OCI-LY7 (cell line): ENCODE measurements at regions not wholly inside any gene's neighbourhood (a gene's known extent, or its start where the extent isn't known, plus 50 kb on each side); places are given as distances from the start of the nearest gene placed in this dataset.

Experiments used
- BruUV-seq: library from RNA; stranded (reverse); fragments of 400-500 nt; replicated peaks from 2 replicates; lab custom pipeline; 2021; lab: Mats Ljungman, UMichigan
- CTCF ChIA-PET: fragments of 300-600 bp; sonication (Branson Sonifier 250); formaldehyde crosslinking; loops from one replicate; lab custom pipeline; 2022; ENCODE audit warnings: antibody characterized with exemption; ENCODE audit not compliant: unreplicated experiment; lab: Charles Lee
- POLR2A ChIA-PET: fragments of 300-600 bp; sonication (Branson Sonifier 250); formaldehyde crosslinking; loops from one replicate; lab custom pipeline; 2022; ENCODE audit warnings: antibody characterized with exemption; lab: Charles Lee
- DNase-seq: peaks from one replicate; pipeline ENCODE4 v3.0.0-alpha.2; 2015; ENCODE audit warnings: low spot score
- H2AFZ ChIP-seq: fragments of 200-600 bp; sonication (generic), shearing (Covaris generic); 2 replicates; pipeline ENCODE4 v1.6.1; 2014; ENCODE audit warnings: mild to moderate bottlenecking, antibody characterized with exemption, low read length, moderate library complexity
- H3K27ac ChIP-seq: fragments of 200-600 bp; sonication (generic); 2 replicates; pipeline ENCODE4 v1.5.1; 2014; ENCODE audit warnings: mixed run types, low read depth, mild to moderate bottlenecking, moderate library complexity, low read length, inconsistent platforms; ENCODE audit not compliant: poor library complexity, severe bottlenecking
- H3K36me3 ChIP-seq: fragments of 200-600 bp; sonication (generic); 2 replicates; pipeline ENCODE4 v1.6.1; 2014; ENCODE audit warnings: mild to moderate bottlenecking, antibody characterized with exemption, low read length, moderate library complexity, mixed read lengths; ENCODE audit not compliant: insufficient read depth
- H3K4me1 ChIP-seq: fragments of 200-600 bp; sonication (generic); 2 replicates; pipeline ENCODE4 v1.5.1; 2014; ENCODE audit warnings: mild to moderate bottlenecking, low read length; ENCODE audit not compliant: insufficient read depth, poor library complexity, severe bottlenecking
- H3K4me2 ChIP-seq: fragments of 200-600 bp; sonication (generic); 2 replicates; pipeline ENCODE4 v1.6.1; 2014; ENCODE audit warnings: mild to moderate bottlenecking, low read length
- H3K4me3 ChIP-seq: fragments of 200-600 bp; sonication (generic); 2 replicates; pipeline ENCODE4 v1.5.1; 2014; ENCODE audit warnings: mild to moderate bottlenecking, low read depth, low read length; ENCODE audit not compliant: poor library complexity, severe bottlenecking
- H3K79me2 ChIP-seq: fragments of 200-600 bp; sonication (generic); 2 replicates; pipeline ENCODE4 v1.6.1; 2016; ENCODE audit warnings: low read depth, mild to moderate bottlenecking, low read length, moderate library complexity, mixed read lengths; ENCODE audit not compliant: insufficient read depth
- H3K9me2 ChIP-seq: fragments of 200-600 bp; sonication (generic); 2 replicates; pipeline ENCODE4 v1.6.1; 2016; ENCODE audit warnings: mild to moderate bottlenecking, low read length, mixed read lengths; ENCODE audit not compliant: insufficient read depth
- H3K9me3 ChIP-seq: fragments of 200-600 bp; sonication (generic); 2 replicates; pipeline ENCODE4 v1.6.1; 2014; ENCODE audit warnings: mild to moderate bottlenecking, mixed run types, low read length, mixed read lengths
- H4K20me1 ChIP-seq: fragments of 200-600 bp; sonication (generic); 2 replicates; pipeline ENCODE4 v1.6.1; 2014; ENCODE audit warnings: mild to moderate bottlenecking, antibody characterized with exemption, low read length, moderate library complexity, mixed read lengths; ENCODE audit not compliant: insufficient read depth
- CTCF ChIP-seq: fragments of 200-600 bp; sonication (generic); conservative IDR thresholded peaks from 2 replicates; pipeline ENCODE4 v1.5.1; 2014; ENCODE audit warnings: mild to moderate bottlenecking, antibody characterized with exemption, low read length, moderate library complexity, mixed read lengths
- EZH2phosphoT487 ChIP-seq: fragments of 200-600 bp; sonication (generic); IDR thresholded peaks from 2 replicates; pipeline ENCODE4 v1.6.1; 2018; ENCODE audit warnings: low read depth, borderline replicate concordance, mild to moderate bottlenecking, mixed run types, antibody characterized with exemption, low read length, moderate library complexity, mixed read lengths
- intact Hi-C: fragments of 100-400 bp; cut with micrococcal nuclease; formaldehyde crosslinking; loops from one replicate; pipeline ENCODE4 v1.10.0; 2022; ENCODE audit not compliant: unreplicated experiment

- DNase-seq = no peak
- intact Hi-C loops = no loop called here
- no peaks in the 10 kb centered on the region for H4K20me1 ChIP-seq
- no peak overlapping the region for H2AFZ ChIP-seq
- no peak overlapping the region for H3K27ac ChIP-seq
- POLR2A ChIA-PET = no interaction called here
- no peaks in the 10 kb centered on the region for H3K4me1 ChIP-seq
- no TSS peak for BruUV-seq
- no peak overlapping the region for H3K4me2 ChIP-seq
- H3K4me3 ChIP-seq = no peak overlapping the region
- TF ChIP-seq CTCF (no peak), EZH2phosphoT487 (no peak)
- CTCF ChIA-PET = no interaction called here
- no peaks in the 10 kb centered on the region for H3K9me2 ChIP-seq
- H3K79me2 ChIP-seq = no peaks in the 10 kb centered on the region
- no peaks in the 10 kb centered on the region for H3K9me3 ChIP-seq
- no peaks in the 10 kb centered on the region for H3K36me3 ChIP-seq
These were observed 435.7 kb downstream of the GXYLT1 start for GRCh38 chr12:41709012-41709411.

GRCh38 chr12:41706376-41706775 is 438.3 kb downstream of the GXYLT1 start:
- Histone ChIP-seq H3K79me2 (no peaks in the 10 kb centered on the region), H2AFZ (no peak overlapping the region), H3K9me2 (no peaks in the 10 kb centered on the region), H3K4me3 (no peak overlapping the region), H3K4me2 (no peak overlapping the region), H3K9me3 (no peaks in the 10 kb centered on the region), H3K4me1 (no peaks in the 10 kb centered on the region), H3K27ac (no peak overlapping the region), H3K36me3 (no peaks in the 10 kb centered on the region), H4K20me1 (no peaks in the 10 kb centered on the region)
- no peak for TF ChIP-seq CTCF
- TF ChIP-seq EZH2phosphoT487 = no peak
- no peak for DNase-seq
- intact Hi-C loops = no loop called here
- ChIA-PET CTCF (no interaction called here), POLR2A (interaction anchor here (0.7 to 0.8 kb wide), 2 partner anchors 26 to 46 kb away, joined by 3 read pairs; no protein-coding TSS in a partner anchor)
- no TSS peak for BruUV-seq

GRCh38 chr12:41701943-41702601 is 442.6 kb downstream of the GXYLT1 start:
- ChIA-PET CTCF (no interaction called here), POLR2A (interaction anchor here (0.7 kb wide), 1 partner anchor 16 kb away, joined by 5 read pairs; no protein-coding TSS in a partner anchor)
- intact Hi-C loops = no loop called here
- H3K79me2 ChIP-seq = no peaks in the 10 kb centered on the region
- no TSS peak for BruUV-seq
- TF ChIP-seq EZH2phosphoT487 (no peak), CTCF (no peak)
- H3K36me3 ChIP-seq = no peaks in the 10 kb centered on the region
- DNase-seq = no peak
- H3K4me2 ChIP-seq = no peak overlapping the region
- no peak overlapping the region for H3K4me3 ChIP-seq
- no peak overlapping the region for H3K27ac ChIP-seq
- H2AFZ ChIP-seq = no peak overlapping the region
- no peaks in the 10 kb centered on the region for H3K4me1 ChIP-seq
- H4K20me1 ChIP-seq = no peaks in the 10 kb centered on the region
- no peaks in the 10 kb centered on the region for H3K9me3 ChIP-seq
- H3K9me2 ChIP-seq = no peaks in the 10 kb centered on the region
